AG04449 (cell line): ENCODE measurements at regions not wholly inside any gene's neighbourhood (a gene's known extent, or its start where the extent isn't known, plus 50 kb on each side); places are given as distances from the start of the nearest gene placed in this dataset.
A peak's percentile ranks its signal among the peaks of the same experiment; 100 is the strongest.

ENCODE experiments used
- CTCF ChIA-PET: fragments of 350-600 bp; formaldehyde crosslinking; extraction: SDS; loops from one replicate; lab custom pipeline; 2021; ENCODE audit warnings: antibody characterized with exemption; lab: Yijun Ruan, JAX
- POLR2A ChIA-PET: fragments of 400-600, 350-600 bp; formaldehyde crosslinking; extraction: SDS; loops from one replicate; lab custom pipeline; 2020; ENCODE audit warnings: antibody characterized with exemption, inconsistent platforms; lab: Yijun Ruan, JAX
- DNase-seq: peaks from one replicate; pipeline ENCODE4 v3.0.0-alpha.2; 2010; ENCODE audit warnings: low read depth, low spot score
- H3K4me3 ChIP-seq: 2 replicates; pipeline ENCODE4 v1.5.1; 2011; ENCODE audit warnings: low read depth, mild to moderate bottlenecking, control low read depth, low read length
- CTCF ChIP-seq: IDR thresholded peaks from one replicate; pipeline ENCODE4 v1.5.1; 2011; ENCODE audit warnings: mild to moderate bottlenecking, moderate library complexity, low read length, control low read depth, inconsistent platforms; ENCODE audit not compliant: insufficient read depth; ENCODE audit errors: missing control alignments

- H3K4me3 ChIP-seq = no peak overlapping the region
- no peak for TF ChIP-seq CTCF
- CTCF ChIA-PET = no interaction called here
- no peak for DNase-seq
- POLR2A ChIA-PET = no interaction called here
Measured at GRCh38 chr12:115183752-115184151, 499.8 kb upstream of the TBX3 start.

- TF ChIP-seq CTCF = no peak
- ChIA-PET POLR2A (no interaction called here), CTCF (no interaction called here)
- DNase-seq = no peak
- H3K4me3 ChIP-seq = no peak overlapping the region
Measured at GRCh38 chr12:115177899-115178298, 493.9 kb upstream of the TBX3 start.

- no peak for TF ChIP-seq CTCF
- H3K4me3 ChIP-seq = no peak overlapping the region
- POLR2A ChIA-PET = no interaction called here
- CTCF ChIA-PET = no interaction called here
- DNase-seq = no peak
Measured at GRCh38 chr12:115176741-115177400, 492.9 kb upstream of the TBX3 start.

DNA sequence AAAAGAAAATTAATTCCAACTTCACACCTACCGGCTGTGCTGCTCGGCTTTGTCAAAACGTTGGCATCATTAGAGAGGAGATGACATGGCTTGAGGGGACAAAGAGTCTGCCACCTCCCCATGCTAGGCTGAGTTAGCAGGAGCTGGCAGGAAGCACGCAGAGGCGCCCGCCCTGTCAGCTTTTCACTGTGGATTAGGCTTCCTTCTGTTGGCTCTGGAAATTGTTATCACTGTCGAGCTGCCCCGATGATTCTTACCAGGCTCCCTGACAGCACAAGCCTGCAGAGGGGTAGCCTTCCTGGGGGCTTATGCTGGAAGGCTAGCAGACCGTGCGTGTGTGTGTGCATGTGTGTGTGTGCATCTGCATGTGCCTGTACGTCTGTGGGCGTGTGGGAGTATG, 490.9 kb upstream of the TBX3 start:
- TF ChIP-seq CTCF = no peak
- DNase-seq = no peak
- POLR2A ChIA-PET = no interaction called here
- CTCF ChIA-PET = interaction anchor here (1.8 kb wide), 1 partner anchor 11 kb away, joined by 4 read pairs; no protein-coding TSS in a partner anchor
- H3K4me3 ChIP-seq = no peak overlapping the region

- no peak for TF ChIP-seq CTCF
- ChIA-PET POLR2A (interaction anchor here (0.7 kb wide), 1 partner anchor 488 kb away, joined by 3 read pairs; the partner anchor contains the start of gene TBX3), CTCF (interaction anchor here (1.3 to 1.7 kb wide), 2 partner anchors 10 to 505 kb away, joined by 4 to 6 read pairs; no protein-coding TSS in a partner anchor)
- H3K4me3 ChIP-seq = no peak overlapping the region
- peak; percentile 54 for DNase-seq
Measured at GRCh38 chr12:115172521-115172920, 488.5 kb upstream of the TBX3 start.

- no peak overlapping the region for H3K4me3 ChIP-seq
- no peak for DNase-seq
- no peak for TF ChIP-seq CTCF
- ChIA-PET CTCF (interaction anchor here (1.1 to 1.5 kb wide), 2 partner anchors 10 to 180 kb away, joined by 3 read pairs; no protein-coding TSS in a partner anchor), POLR2A (interaction anchor here (0.7 kb wide), 1 partner anchor 486 kb away, joined by 4 read pairs; the partner anchor contains the start of gene TBX3)
Measured at GRCh38 chr12:115169981-115170380, 486.0 kb upstream of the TBX3 start.
